Left ventricle myocardium inferior (tissue), 1 donor: ENCODE measurements at regions not wholly inside any gene's neighbourhood (a gene's known extent, or its start where the extent isn't known, plus 50 kb on each side); places are given as distances from the start of the nearest gene placed in this dataset.

Source experiments
- DNase-seq: peaks from one replicate; pipeline ENCODE4 v3.0.0-alpha.2; 2020
- H3K27ac ChIP-seq: fragments of 200-600 bp; replicated peaks from 2 replicates; pipeline ENCODE4 v1.8.0; 2021
- H3K27me3 ChIP-seq: fragments of 200-600 bp; 2 replicates; pipeline ENCODE4 v1.8.0; 2021; ENCODE audit warnings: low read depth
- H3K36me3 ChIP-seq: fragments of 200-600 bp; 2 replicates; pipeline ENCODE4 v1.8.0; 2021
- H3K4me1 ChIP-seq: fragments of 200-600 bp; 2 replicates; pipeline ENCODE4 v1.8.0; 2021
- H3K4me3 ChIP-seq: fragments of 200-600 bp; 2 replicates; pipeline ENCODE4 v1.8.0; 2021; ENCODE audit warnings: mild to moderate bottlenecking, moderate library complexity
- H3K9me3 ChIP-seq: fragments of 200-600 bp; replicated peaks from 2 replicates; pipeline ENCODE4 v1.8.0; 2021
- CTCF ChIP-seq: fragments of 200-600 bp; IDR thresholded peaks from 2 replicates; pipeline ENCODE4 v1.8.0; 2021; ENCODE audit warnings: antibody characterized with exemption, mild to moderate bottlenecking, borderline replicate concordance
- intact Hi-C: fragments of 100-400 bp; cut with micrococcal nuclease; formaldehyde crosslinking; loops from one replicate; pipeline ENCODE4 v1.11.0; 2022
- donor health status: DM: no; HTN: yes; CAD: no; lungs with severe emphysema.

- TF ChIP-seq CTCF: no peak
- Histone ChIP-seq H3K27ac (no peak overlapping the region), H3K4me1 (no peaks in the 10 kb centered on the region), H3K9me3 (no peaks in the 10 kb centered on the region), H3K4me3 (no peak overlapping the region), H3K27me3 (no peaks in the 10 kb centered on the region), H3K36me3 (no peaks in the 10 kb centered on the region)
- no peak for DNase-seq
- intact Hi-C loops: no loop called here
Measured at GRCh38 chr4:66355328-66355727, 685.0 kb upstream of the EPHA5 start.

- Histone ChIP-seq H3K9me3 (no peaks in the 10 kb centered on the region), H3K27me3 (no peaks in the 10 kb centered on the region), H3K4me3 (no peak overlapping the region), H3K4me1 (no peaks in the 10 kb centered on the region), H3K36me3 (no peaks in the 10 kb centered on the region), H3K27ac (no peak overlapping the region)
- no peak for TF ChIP-seq CTCF
- DNase-seq: no peak
- intact Hi-C loops: no loop called here
Measured at GRCh38 chr4:66351761-66352160, 681.5 kb upstream of the EPHA5 start.

GRCh38 chr4:66340286-66340893, 670.1 kb upstream of the EPHA5 start:
- Histone ChIP-seq H3K27me3 (no peaks in the 10 kb centered on the region), H3K27ac (no peak overlapping the region), H3K36me3 (no peaks in the 10 kb centered on the region), H3K9me3 (peaks cover 7% of the 10 kb centered on the region), H3K4me3 (no peak overlapping the region), H3K4me1 (no peaks in the 10 kb centered on the region)
- no peak for TF ChIP-seq CTCF
- no peak for DNase-seq
- intact Hi-C loops: no loop called here

GRCh38 chr4:66339007-66339406, 668.7 kb upstream of the EPHA5 start:
- intact Hi-C loops: no loop called here
- Histone ChIP-seq H3K4me3 (no peak overlapping the region), H3K4me1 (no peaks in the 10 kb centered on the region), H3K27me3 (no peaks in the 10 kb centered on the region), H3K9me3 (peaks cover 8% of the 10 kb centered on the region), H3K27ac (no peak overlapping the region), H3K36me3 (no peaks in the 10 kb centered on the region)
- DNase-seq: no peak
- no peak for TF ChIP-seq CTCF

GRCh38 chr4:66331761-66332160, 661.5 kb upstream of the EPHA5 start:
- no peak for DNase-seq
- intact Hi-C loops: no loop called here
- no peak overlapping the region for H3K4me3 ChIP-seq
- H3K9me3 ChIP-seq: peaks cover 4% of the 10 kb centered on the region
- no peak for TF ChIP-seq CTCF
- no peaks in the 10 kb centered on the region for H3K36me3 ChIP-seq
- H3K27me3 ChIP-seq: no peaks in the 10 kb centered on the region
- no peak overlapping the region for H3K27ac ChIP-seq
- no peaks in the 10 kb centered on the region for H3K4me1 ChIP-seq
